Umbilical cord (tissue), 1 donor: ENCODE measurements at regions not wholly inside any gene's neighbourhood (a gene's known extent, or its start where the extent isn't known, plus 50 kb on each side); places are given as distances from the start of the nearest gene placed in this dataset.
A peak's percentile ranks its signal among the peaks of the same experiment; 100 is the strongest.
"Not testable (repeated sequence)": the region's sequence is repeated elsewhere in the genome, so short reads cannot be mapped to it uniquely, and the experiment has no call there.

Experiments
- DNase-seq: peaks from one replicate; pipeline ENCODE4 v3.0.0-alpha.2; 2015; ENCODE audit warnings: low spot score

DNA sequence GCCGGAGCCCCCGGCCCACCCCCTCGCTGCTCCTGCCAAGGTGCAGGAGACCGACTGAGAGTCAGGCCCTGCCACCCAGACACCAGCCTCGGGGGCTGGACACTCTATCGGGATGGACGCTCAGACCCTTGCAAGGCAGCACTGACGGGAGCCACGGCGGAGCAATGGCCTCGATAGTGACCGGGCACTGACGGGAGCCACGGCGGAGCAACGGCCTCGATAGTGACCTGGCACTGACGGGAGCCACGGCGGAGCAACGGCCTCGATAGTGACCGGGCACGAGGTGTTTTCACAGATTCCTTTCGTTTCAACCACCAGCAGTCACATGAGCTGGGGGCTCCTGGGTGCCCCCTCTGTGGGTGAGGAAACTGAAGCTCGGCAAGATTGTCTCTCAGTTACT is 123.6 kb upstream of the PPP1R26 start:
- no peak for DNase-seq

DNA sequence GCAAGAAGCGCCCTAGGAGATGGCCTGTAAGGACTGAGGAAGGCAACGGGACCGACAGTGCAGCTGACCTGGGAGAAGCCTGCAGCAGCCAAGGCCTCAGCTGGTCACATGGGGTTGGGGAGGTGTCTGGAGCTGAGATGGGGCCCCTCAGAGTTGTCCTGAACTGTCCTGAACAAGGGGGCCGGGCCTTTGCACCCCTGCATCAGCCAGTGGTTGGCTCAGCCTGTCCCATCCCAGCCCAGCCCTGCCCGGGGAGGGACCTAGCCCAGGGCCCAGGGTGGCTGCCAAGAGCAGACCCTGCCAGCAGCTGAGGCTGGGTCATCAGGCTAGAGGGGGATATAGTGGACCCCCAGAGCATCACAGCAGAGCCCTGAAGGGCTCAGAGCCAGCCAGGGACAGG is 122.8 kb upstream of the PPP1R26 start:
- DNase-seq: no peak

DNA sequence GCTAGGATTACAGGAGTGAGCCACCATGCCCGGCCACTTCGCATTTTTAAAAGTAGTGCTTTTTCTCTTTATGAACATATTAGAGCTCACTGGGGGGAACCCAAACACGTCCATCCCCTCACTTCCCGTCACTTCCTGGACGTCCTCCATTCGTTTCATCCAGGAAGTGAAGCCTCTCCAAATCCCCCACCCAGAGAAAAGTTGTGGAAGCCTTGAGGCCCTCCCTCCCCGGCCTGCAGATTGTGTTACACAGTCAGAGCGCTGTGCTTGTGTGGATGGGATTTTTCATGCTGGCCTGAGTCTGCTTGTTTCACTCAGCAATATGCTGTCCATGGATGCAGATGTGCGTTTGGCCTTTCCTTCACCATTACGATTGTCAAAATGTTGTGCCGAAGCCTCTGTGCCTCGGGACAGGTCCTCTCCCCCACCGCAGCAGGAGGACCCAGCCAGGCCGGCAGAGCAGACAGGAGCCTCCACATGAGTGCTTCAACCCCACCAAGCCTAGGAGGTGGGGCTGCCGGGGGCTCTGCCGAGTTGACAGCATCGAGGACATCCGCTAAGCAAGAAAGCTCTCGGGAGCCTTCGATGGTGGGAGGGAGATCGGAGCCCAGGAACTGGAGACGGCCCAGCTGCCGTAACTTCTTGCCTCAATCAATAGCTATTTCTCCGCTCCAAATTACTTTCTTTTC is 121.6 kb upstream of the PPP1R26 start:
- no peak for DNase-seq

GRCh38 chr9:135358552-135358940 is 121.0 kb upstream of the PPP1R26 start:
- DNase-seq: no peak

- DNase-seq: no peak
Observed at GRCh38 chr9:135359764-135360163, 119.8 kb upstream of the PPP1R26 start.

GRCh38 chr9:135360617-135361016 is 119.0 kb upstream of the PPP1R26 start:
- DNase-seq: no peak

DNA sequence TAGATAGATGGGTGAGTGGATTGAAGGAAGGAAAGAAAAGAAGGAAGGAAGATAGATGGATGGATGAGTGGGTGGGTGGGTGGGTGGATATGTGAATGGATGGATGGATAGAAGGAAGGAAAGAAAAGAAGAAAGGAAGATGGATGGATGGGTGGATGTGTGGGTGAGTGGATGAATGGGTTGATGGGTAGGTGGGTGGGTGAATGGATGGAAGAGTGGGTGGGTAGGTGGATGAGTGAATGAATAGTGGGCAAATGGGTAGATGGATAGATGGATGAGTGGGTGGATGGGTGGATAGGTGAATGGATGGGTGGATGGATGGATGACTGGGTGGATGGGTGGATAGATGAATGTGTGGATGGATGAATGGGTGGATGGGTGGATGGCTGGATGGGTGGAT is 117.9 kb upstream of the PPP1R26 start:
- not testable (repeated sequence) for DNase-seq

- DNase-seq: no peak
Observed at GRCh38 chr9:135363596-135363995, 116.0 kb upstream of the PPP1R26 start.

DNA sequence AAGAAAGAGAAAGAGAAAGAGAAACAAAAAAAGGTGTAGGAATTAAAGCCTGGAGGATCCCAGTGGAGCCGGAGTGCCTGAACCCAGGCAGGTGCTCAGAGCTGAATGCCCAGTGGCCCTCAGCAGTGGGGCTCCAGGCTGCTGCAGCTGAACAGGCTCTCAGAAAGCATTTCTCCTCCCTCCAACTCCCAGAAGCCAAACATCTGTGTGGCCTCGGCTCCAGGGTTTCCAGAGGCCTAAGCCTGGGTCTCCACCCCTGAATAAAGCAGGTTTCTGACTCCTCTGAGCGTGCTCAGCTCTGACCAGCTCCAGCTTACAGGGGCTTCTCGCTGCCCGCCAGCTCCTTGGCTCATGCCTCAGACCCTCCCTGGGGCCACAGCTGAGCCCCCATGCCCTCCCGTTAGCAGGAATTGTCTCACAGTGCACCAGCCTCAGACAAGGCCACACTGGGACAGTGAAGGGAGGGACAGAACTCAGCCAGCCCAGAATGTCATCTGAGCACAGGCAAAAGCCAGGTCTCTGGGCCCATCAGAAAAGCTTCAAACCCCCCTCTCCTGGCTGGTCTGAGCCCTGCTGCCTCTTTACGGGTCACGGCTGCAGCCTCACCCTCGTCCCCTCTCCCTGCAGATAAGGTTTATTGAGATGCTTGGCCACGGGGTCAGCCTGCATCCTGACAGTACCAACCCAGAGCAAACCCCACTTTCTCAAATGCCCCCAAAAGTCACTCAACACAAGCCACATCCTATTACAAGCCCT is 114.4 kb upstream of the PPP1R26 start:
- peak; percentile 33 for DNase-seq

DNA sequence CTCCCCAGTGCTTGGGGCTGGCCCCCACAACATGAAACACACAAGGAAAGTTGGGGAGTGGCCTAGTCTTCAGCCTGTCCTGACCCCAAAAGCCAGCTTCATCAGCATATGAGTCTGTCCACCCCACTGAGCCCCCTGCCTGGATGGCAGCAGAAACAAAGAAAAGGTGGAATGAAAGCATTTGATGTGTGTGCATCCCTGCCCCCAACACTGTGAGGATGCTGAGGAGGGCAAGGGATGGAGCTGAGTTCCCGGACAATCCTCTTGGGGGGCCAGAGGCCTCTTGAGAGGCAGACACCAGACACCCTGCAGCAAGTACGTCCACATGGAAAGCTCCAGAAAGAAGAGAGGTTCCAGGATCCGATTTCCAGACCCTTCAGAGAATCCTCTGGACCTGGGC is 113.5 kb upstream of the PPP1R26 start:
- no peak for DNase-seq

GRCh38 chr9:135369412-135369990 is 110.1 kb upstream of the PPP1R26 start:
- DNase-seq: no peak

- DNase-seq: no peak
Observed at GRCh38 chr9:135370411-135371375, 108.9 kb upstream of the PPP1R26 start.

DNA sequence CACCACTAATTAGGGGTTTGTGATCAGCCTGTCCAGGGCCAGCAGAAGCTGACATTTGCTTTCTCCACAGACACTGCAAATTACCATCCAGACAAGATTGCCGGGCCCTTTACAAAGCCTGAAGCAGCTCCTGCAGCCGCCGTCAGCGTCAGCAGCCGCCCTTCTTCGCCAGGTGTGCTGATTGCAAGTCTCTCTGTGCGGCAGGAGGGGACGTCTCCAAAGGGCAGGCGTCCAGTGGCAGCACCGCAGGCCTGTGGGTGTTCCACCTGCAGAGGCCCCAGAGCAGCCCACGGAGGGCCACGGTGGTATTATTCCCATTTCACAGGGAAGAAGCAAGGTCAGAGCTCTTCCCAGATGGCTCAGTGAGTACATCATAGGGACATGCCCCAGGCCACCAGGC is 108.0 kb upstream of the PPP1R26 start:
- no peak for DNase-seq

GRCh38 chr9:135372036-135372435 is 107.5 kb upstream of the PPP1R26 start:
- DNase-seq: no peak

DNA sequence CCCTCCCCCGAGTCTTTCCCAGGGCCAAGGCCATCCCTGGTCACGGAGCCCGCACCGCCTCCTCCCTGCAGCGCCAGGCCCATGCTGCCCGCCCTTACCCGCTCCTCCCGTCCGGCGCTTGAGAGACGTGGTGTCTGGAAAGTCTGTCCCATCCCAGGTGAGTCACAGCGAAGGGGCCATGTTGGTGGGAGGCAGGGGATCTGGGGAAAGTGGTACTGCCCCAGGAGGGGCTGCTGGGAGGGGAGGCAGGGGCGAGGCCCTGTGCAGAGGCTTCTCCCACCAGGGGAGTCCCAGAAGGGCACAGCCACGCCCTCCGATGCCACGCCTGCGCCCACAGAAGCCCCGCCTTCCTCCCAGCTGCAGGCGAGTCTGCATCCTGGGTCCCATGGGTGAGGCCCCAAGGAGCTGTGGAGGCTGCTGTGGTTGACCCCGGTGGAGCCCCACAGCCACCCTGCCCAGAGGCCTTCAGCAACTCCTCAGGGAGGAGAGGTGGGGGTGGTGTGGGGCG is 107.0 kb upstream of the PPP1R26 start:
- DNase-seq: no peak

DNA sequence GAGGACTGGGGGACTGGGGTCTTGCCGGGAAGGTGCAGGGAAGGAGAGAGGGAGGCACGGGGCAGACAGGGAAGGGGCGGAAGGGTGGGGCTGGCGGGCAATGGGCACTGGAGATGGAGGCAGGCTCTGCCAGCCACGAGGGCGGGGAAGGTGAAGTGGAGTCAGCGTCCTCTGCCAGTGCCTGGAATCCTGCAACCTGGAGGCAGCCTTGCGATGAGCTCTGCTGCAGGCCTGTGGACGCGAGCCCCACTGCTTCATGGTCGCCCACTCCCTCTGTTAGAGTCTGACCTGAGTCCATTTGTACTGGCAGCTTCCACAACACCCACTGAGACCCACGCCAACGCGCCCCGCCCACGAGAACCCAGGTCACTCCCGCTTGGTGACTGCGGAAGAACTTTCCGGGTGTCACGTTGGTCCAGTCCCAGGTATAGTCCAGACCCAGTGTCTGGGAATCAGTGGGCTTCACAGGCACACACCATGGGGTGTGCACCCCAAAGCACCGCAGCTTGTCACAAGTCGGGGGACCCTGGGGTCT is 106.4 kb upstream of the PPP1R26 start:
- DNase-seq: no peak

- no peak for DNase-seq
Observed at GRCh38 chr9:135373820-135374219, 105.8 kb upstream of the PPP1R26 start.

DNA sequence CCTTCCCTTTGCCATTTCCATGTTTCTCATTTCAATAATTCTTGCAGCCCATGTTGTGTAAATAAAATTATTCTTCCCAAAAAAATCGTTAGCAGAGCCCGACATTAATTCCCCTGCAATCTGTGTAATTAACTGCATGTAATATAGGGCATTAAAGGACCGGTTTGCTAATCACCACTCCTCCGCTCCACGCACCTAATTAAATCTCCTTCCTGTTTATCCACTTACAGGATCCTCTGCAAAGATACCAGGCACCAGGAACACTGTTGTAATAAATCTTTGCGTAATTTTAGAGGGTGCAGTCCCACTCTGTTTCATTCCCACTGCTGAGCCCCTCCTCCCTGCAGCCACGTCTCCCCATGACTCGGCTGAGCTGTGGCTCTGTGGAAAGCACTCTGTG is 105.0 kb upstream of the PPP1R26 start:
- DNase-seq: no peak

DNA sequence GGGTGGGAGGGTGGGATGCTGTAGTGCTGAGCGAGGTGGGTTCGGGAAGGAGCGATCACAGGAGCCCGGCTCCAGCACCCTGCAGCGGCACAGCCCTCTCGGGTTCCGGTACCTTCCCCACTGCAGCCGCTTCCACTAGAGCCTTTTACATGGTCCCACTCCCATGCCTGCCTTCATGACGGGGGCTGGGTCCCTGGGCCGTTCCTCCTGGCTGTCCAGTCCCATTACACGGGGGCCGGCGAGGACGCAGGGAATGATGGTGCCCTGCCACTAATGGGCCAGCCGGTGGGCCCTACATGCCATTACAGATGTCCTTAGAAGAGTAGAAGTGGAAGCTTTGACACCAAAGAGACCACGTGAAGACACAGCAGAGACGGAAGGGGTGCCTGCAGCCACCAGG is 104.6 kb upstream of the PPP1R26 start:
- DNase-seq: no peak

- DNase-seq: peak; percentile 3
Observed at GRCh38 chr9:135376511-135377265, 102.9 kb upstream of the PPP1R26 start.

DNA sequence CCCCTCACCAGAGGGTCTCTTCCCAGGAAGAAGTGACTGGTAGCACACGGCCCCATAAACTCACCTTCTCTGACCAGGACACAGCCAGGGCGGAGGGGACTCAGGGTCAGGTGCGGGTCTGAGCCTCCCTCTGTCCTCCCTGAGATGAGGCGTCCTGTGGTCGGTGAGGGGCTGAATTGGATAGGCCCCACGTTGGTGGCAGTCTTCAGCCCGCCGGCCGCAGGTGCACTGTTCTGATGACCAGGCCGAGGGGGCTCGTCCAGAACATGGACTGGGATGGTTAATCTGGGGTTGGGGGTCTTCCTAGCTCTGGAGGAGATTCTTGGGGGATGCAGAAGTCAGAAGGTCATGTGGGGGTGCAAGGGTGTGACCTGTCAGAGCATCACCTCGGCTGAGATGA is 102.2 kb upstream of the PPP1R26 start:
- DNase-seq: no peak
